ENCODE measurements at regions not wholly inside any gene's neighbourhood (a gene's known extent, or its start where the extent isn't known, plus 50 kb on each side); places are given as distances from the start of the nearest gene placed in this dataset.

- Histone ChIP-seq H2BK120ac (ENCODE audit: low read depth, low read length, poor library complexity, severe bottlenecking) (no peak overlapping the region), H3K4me1 (ENCODE audit: insufficient read depth, low read length) (peaks cover 2% of the 10 kb centered on the region; the same call in 1 of the 2 replicates), H3K4ac (ENCODE audit: low read depth, low read length) (no peak overlapping the region), H3K56ac (ENCODE audit: insufficient read length, low read depth, low read length) (no peak overlapping the region), H3K79me1 (ENCODE audit: insufficient read depth, low read depth, low read length, poor library complexity, severe bottlenecking) (no peaks in the 10 kb centered on the region), H3K14ac (ENCODE audit: insufficient read depth, low read length) (no peak overlapping the region), H3K23me2 (ENCODE audit: insufficient read length, low read depth, low read length, poor library complexity, severe bottlenecking) (no peaks in the 10 kb centered on the region), H4K91ac (ENCODE audit: insufficient read length, low read depth, low read length) (no peak overlapping the region), H3K79me2 (ENCODE audit: insufficient read depth, low read length) (no peaks in the 10 kb centered on the region), H3K9me3 (ENCODE audit: control insufficient read depth, low read depth, low read length) (no peaks in the 10 kb centered on the region), H2BK20ac (ENCODE audit: low read depth, low read length, poor library complexity, severe bottlenecking) (no peak overlapping the region), H3K27ac (ENCODE audit: insufficient read length, low read depth, low read length) (no peak overlapping the region), H2BK15ac (ENCODE audit: low read depth, low read length) (no peak overlapping the region), H2AK5ac (ENCODE audit: insufficient read length, low read length) (no peak overlapping the region), H2BK12ac (ENCODE audit: insufficient read length, low read depth, low read length) (no peak overlapping the region), H4K20me1 (ENCODE audit: control insufficient read depth, insufficient read depth, insufficient read length) (no peaks in the 10 kb centered on the region), H3K18ac (ENCODE audit: insufficient read length, low read depth, low read length) (no peak overlapping the region), H4K8ac (replicated peaks; ENCODE audit: insufficient read length, low read depth, low read length) (no peak overlapping the region), H3T11ph (ENCODE audit: low read length) (no peak overlapping the region), H4K5ac (ENCODE audit: insufficient read length, low read depth, low read length) (no peak overlapping the region), H3K4me2 (ENCODE audit: insufficient read depth, insufficient read length, low read length) (no peak overlapping the region), H2BK5ac (ENCODE audit: insufficient read length, low read length) (no peak overlapping the region), H3K9ac (ENCODE audit: extremely low read depth, insufficient read length, low read length) (no peak overlapping the region), H2AFZ (ENCODE audit: low read length) (no peak overlapping the region), H3K23ac (ENCODE audit: insufficient read length, low read depth, low read length) (no peak overlapping the region), H3K27me3 (ENCODE audit: insufficient read depth, low read length) (no peaks in the 10 kb centered on the region)
- Mint-ChIP-seq H3K4me3 (no peak overlapping the region), H3K27ac (peak overlapping the region in 2 of 3 experiments; percentile 17 to 39; a peak in 3 of 7 replicates), H3K4me1 (peaks cover 31 to 36% of the 10 kb centered on the region in 2 experiments), H3K36me3 (ENCODE audit: insufficient read depth in 1 of 3, low read depth in 3 of 3) (0 out of 7 replicates have a peak, but pooled peaks cover 0 to 2% (median 0%) of the 10 kb centered on the region in 3 experiments), H3K27me3 (ENCODE audit: low read depth) (no peaks in the 10 kb centered on the region), H3K9me3 (no peaks in the 10 kb centered on the region; a peak in 1 of 5 replicates)
- WGBS (ENCODE audit: extremely low coverage, insufficient read length, low lambda C conversion rate) = no CpG with 5 or more reads among the region's 14 CpGs
- DNase-seq = no peak
- TF ChIP-seq, protein P1, sequence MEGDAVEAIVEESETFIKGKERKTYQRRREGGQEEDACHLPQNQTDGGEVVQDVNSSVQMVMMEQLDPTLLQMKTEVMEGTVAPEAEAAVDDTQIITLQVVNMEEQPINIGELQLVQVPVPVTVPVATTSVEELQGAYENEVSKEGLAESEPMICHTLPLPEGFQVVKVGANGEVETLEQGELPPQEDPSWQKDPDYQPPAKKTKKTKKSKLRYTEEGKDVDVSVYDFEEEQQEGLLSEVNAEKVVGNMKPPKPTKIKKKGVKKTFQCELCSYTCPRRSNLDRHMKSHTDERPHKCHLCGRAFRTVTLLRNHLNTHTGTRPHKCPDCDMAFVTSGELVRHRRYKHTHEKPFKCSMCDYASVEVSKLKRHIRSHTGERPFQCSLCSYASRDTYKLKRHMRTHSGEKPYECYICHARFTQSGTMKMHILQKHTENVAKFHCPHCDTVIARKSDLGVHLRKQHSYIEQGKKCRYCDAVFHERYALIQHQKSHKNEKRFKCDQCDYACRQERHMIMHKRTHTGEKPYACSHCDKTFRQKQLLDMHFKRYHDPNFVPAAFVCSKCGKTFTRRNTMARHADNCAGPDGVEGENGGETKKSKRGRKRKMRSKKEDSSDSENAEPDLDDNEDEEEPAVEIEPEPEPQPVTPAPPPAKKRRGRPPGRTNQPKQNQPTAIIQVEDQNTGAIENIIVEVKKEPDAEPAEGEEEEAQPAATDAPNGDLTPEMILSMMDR (conservative IDR thresholded peaks at IDR 0.05) = no peak
These were observed 106.4 kb upstream of the CDCA7L start for GRCh38 chr7:22051886-22052673.

Data from H9 (cell line).